ENCODE measurements at regions not wholly inside any gene's neighbourhood (a gene's known extent, or its start where the extent isn't known, plus 50 kb on each side); places are given as distances from the start of the nearest gene placed in this dataset.

- Histone ChIP-seq H3K36me3 (no peaks in the 10 kb centered on the region), H3K9me3 (replicated peaks) (no peaks in the 10 kb centered on the region), H3K4me1 (replicated peaks) (peaks cover 17% of the 10 kb centered on the region), H3K27me3 (replicated peaks) (no peaks in the 10 kb centered on the region), H3K4me3 (no peak overlapping the region), H3K27ac (no peak overlapping the region)
- DNase-seq (ENCODE audit: low read depth in 1 of 2, low spot score in 2 of 2) = no peak
Measured at GRCh38 chr4:144582975-144583374, 63.0 kb upstream of the HHIP start.

GRCh38 chr4:144583658-144584057, 62.3 kb upstream of the HHIP start:
- Histone ChIP-seq H3K27ac (no peak overlapping the region), H3K4me1 (replicated peaks) (peaks cover 17% of the 10 kb centered on the region)

GRCh38 chr4:144584428-144584827, 61.5 kb upstream of the HHIP start:
- H3K4me3 ChIP-seq = no peak overlapping the region
- no peaks in the 10 kb centered on the region for H3K9me3 ChIP-seq (replicated peaks)
- DNase-seq (ENCODE audit: low read depth in 1 of 2, low spot score in 2 of 2) = no peak
- H3K36me3 ChIP-seq = no peaks in the 10 kb centered on the region
- no peak overlapping the region for H3K27ac ChIP-seq
- peaks cover 14% of the 10 kb centered on the region for H3K4me1 ChIP-seq (replicated peaks)
- no peaks in the 10 kb centered on the region for H3K27me3 ChIP-seq (replicated peaks)

More at GRCh38 chr4:144583658-144584057, 62.3 kb upstream of the HHIP start:
- DNase-seq (ENCODE audit: low read depth in 1 of 2, low spot score in 2 of 2) = no peak
- Histone ChIP-seq H3K27me3 (replicated peaks) (no peaks in the 10 kb centered on the region), H3K4me3 (no peak overlapping the region), H3K36me3 (no peaks in the 10 kb centered on the region), H3K9me3 (replicated peaks) (no peaks in the 10 kb centered on the region)

DNA sequence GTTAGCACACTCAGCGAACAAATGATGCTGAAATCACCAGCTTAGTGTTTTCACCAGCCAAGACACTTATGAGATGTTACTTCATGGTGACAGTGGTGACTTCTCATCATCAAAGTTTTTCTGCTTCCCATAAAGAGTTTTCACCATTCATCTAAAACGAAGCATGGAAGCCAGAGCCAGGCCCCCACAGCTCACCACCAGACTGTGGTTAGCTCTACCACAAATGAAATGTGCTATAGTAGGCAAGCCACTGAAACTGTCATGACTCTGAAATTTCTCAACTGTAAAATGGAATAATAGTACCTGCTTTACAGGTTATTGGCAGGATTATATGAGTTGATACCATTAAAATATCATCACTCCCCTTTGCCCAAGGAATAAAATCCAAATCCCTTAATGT, 56.4 kb upstream of the HHIP start:
- DNase-seq (ENCODE audit: low read depth in 1 of 2, low spot score in 2 of 2) = no peak
- Histone ChIP-seq H3K4me3 (no peak overlapping the region), H3K36me3 (no peaks in the 10 kb centered on the region), H3K9me3 (replicated peaks) (no peaks in the 10 kb centered on the region), H3K4me1 (replicated peaks) (no peaks in the 10 kb centered on the region), H3K27me3 (replicated peaks) (no peaks in the 10 kb centered on the region), H3K27ac (no peak overlapping the region)

DNA sequence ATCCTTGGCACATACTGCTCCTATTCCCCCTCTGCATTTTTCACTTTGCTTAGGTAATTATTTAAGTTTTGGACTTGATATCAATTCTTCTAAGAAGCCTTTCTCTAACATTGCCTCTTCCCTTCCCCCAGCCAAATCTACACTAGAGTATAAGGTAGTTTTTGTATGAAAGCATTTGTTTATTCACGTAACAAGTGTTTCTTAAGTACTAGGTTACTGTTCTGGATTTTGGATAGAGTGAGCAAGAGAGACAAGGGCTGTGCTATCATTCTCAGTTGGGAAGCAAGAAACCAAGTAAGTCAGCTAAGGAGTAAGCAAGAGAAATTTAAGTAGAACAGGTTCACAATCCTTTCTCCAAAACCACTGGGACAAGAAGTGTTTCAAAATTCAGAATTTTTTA, 55.9 kb upstream of the HHIP start:
- Histone ChIP-seq H3K4me3 (no peak overlapping the region), H3K9me3 (replicated peaks) (no peaks in the 10 kb centered on the region), H3K27ac (no peak overlapping the region), H3K4me1 (replicated peaks) (no peaks in the 10 kb centered on the region), H3K36me3 (no peaks in the 10 kb centered on the region), H3K27me3 (replicated peaks) (no peaks in the 10 kb centered on the region)
- DNase-seq (ENCODE audit: low read depth in 1 of 2, low spot score in 2 of 2) = no peak

GRCh38 chr4:144591401-144591800, 54.6 kb upstream of the HHIP start:
- Histone ChIP-seq H3K27me3 (replicated peaks) (no peaks in the 10 kb centered on the region), H3K36me3 (no peaks in the 10 kb centered on the region), H3K4me3 (no peak overlapping the region), H3K9me3 (replicated peaks) (no peaks in the 10 kb centered on the region), H3K4me1 (replicated peaks) (no peaks in the 10 kb centered on the region), H3K27ac (no peak overlapping the region)
- DNase-seq (ENCODE audit: low read depth in 1 of 2, low spot score in 2 of 2) = peak in 1 of 2 experiments; percentile 19

- Histone ChIP-seq H3K27ac (no peak overlapping the region), H3K9me3 (replicated peaks) (no peaks in the 10 kb centered on the region), H3K4me3 (no peak overlapping the region), H3K36me3 (no peaks in the 10 kb centered on the region), H3K4me1 (replicated peaks) (no peaks in the 10 kb centered on the region), H3K27me3 (replicated peaks) (no peaks in the 10 kb centered on the region)
- DNase-seq (ENCODE audit: low read depth in 1 of 2, low spot score in 2 of 2) = no peak
Measured at GRCh38 chr4:144592264-144592663, 53.7 kb upstream of the HHIP start.

- no peak overlapping the region for H3K27ac ChIP-seq
- no peaks in the 10 kb centered on the region for H3K9me3 ChIP-seq (replicated peaks)
- H3K4me3 ChIP-seq = no peak overlapping the region
- no peaks in the 10 kb centered on the region for H3K27me3 ChIP-seq (replicated peaks)
- no peaks in the 10 kb centered on the region for H3K4me1 ChIP-seq (replicated peaks)
- no peak for DNase-seq (ENCODE audit: low read depth in 1 of 2, low spot score in 2 of 2)
- H3K36me3 ChIP-seq = no peaks in the 10 kb centered on the region
Measured at GRCh38 chr4:144594471-144594986, 51.4 kb upstream of the HHIP start.

GRCh38 chr4:144595681-144596080, 50.3 kb upstream of the HHIP start:
- no peaks in the 10 kb centered on the region for H3K4me1 ChIP-seq (replicated peaks)
- H3K27ac ChIP-seq = no peak overlapping the region
- DNase-seq (ENCODE audit: low read depth in 1 of 2, low spot score in 2 of 2) = no peak
- no peaks in the 10 kb centered on the region for H3K9me3 ChIP-seq (replicated peaks)
- no peaks in the 10 kb centered on the region for H3K27me3 ChIP-seq (replicated peaks)
- H3K4me3 ChIP-seq = no peak overlapping the region
- no peaks in the 10 kb centered on the region for H3K36me3 ChIP-seq
